SK-N-MC (cell line): ENCODE measurements at regions not wholly inside any gene's neighbourhood (a gene's known extent, or its start where the extent isn't known, plus 50 kb on each side); places are given as distances from the start of the nearest gene placed in this dataset.

Experiments used
- EZH2 ChIP-seq: fragments of 200-600 bp; sonication (generic); IDR thresholded peaks from one replicate; pipeline ENCODE4 v1.6.1; 2017; ENCODE audit warnings: antibody characterized with exemption
- FOXP2 ChIP-seq: optimal IDR thresholded peaks from 2 replicates; pipeline ENCODE3; 2011; ENCODE audit warnings: mild to moderate bottlenecking, moderate library complexity; ENCODE audit not compliant: insufficient read depth; ENCODE audit errors: extremely low read length, control extremely low read depth
- POLR2AphosphoS5 ChIP-seq: IDR thresholded peaks from 2 replicates; pipeline ENCODE4 v1.6.1; 2012; ENCODE audit warnings: mild to moderate bottlenecking, low read depth, low read length, borderline replicate concordance

DNA sequence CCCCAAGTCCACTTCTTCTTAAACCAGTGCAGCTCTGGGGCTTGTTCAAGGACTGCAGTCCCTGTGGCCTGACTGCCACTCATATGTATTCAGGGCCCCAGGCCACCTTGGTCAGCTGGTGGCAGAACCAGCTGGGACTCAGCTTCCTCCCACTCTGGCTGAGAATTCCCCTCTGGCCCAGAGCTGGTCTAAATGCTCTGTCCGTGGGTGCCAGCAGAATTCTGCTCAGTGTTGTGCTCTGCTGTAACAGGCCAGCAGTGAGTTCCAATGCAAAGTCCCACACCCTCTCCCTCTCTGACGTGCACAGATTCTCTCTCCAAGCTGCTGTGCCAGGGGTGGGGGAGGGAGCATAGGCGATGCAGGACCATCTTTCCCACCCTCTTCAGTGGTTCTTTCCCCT is 210.4 kb upstream of the RGS6 start:
- TF ChIP-seq EZH2 (no peak), POLR2AphosphoS5 (no peak), FOXP2 (no peak)
